NCI-H1436 (cell line): ENCODE measurements at regions not wholly inside any gene's neighbourhood (a gene's known extent, or its start where the extent isn't known, plus 50 kb on each side); places are given as distances from the start of the nearest gene placed in this dataset.
"Not testable (repeated sequence)": the region's sequence is repeated elsewhere in the genome, so short reads cannot be mapped to it uniquely, and the experiment has no call there.

Source experiments
- DNase-seq: peaks from one replicate; lab custom pipeline; 2025; lab: John Stamatoyannopoulos, UW

DNA sequence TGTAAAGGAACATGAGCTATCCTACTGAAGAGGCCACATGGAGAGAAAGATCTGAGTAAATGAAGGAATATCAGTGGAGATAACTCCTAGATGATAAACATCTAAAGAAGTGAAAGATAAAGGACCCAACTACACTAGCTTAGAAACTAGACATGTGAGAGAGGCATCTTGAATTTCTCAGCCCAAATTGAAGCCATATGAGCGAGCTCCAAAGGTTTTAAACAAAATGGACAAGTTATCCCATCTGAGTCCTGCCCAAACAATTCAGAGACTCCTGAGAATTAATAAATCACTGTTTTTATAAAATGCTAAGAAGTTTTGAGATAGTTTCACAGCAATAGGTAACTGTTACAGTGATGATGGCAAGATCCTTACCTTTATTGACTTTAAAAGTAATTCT lies 438.9 kb downstream of the NAV3 start:
- no peak for DNase-seq

DNA sequence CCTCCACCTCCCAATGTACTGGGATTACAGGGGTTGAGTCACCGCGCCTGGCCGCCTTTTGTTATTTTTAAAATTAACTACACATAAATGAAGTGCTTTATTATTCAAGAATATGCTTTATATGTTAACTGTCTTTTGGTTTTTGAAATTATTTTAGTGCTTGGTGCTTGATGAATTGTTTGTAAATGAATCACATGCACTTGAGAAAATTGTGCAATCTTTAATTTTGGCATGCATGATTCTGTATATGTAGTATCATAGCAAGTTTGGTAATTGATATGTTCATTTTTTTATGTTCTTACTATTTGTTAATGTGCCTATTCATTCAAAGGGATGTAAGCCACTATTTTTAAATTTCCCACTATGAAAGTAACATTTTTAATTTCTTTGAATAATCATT lies 440.9 kb downstream of the NAV3 start:
- no peak for DNase-seq

DNA sequence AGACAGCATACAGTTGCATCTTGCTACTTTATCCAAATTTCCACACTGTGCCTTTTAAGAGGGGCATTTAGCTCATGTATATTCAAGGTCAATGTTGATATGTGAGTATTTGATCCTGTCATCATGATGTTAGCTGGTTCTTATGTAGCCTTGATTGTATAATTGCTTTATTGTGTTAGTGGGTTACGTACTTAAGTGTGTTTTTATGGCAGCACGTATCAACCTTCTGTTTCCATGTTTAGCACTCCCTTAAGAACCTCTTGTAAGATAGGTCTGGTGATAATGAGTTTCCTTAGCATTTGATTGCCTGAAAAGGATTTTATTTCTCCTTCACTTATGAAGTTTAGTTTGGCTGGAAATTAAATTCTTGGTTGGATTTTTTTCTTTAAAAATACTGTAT lies 445.2 kb downstream of the NAV3 start:
- DNase-seq: peak; percentile 18

DNA sequence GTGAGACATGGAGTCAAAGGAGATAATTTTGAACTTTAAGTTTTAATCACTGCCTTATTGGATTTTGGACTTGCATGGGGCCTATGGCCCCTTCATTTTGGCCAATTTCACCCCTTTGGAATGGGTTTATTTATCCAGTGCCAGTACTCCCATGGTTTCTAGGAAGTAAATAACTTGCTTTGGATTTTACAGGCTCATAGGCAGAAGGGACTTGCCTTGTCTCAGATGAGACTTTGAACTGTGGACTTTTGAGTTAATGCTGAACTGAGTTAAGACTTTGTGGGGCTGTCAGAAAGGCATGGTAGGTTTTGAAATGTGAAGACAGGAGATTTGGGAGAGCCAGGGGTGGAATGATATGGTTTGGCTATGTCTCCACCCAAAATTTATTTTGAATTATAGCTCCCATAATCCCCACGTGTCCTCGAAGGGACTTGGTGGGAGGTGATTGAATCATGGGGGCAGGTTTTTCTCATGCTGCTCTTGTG lies 448.1 kb downstream of the NAV3 start:
- DNase-seq: no peak

DNA sequence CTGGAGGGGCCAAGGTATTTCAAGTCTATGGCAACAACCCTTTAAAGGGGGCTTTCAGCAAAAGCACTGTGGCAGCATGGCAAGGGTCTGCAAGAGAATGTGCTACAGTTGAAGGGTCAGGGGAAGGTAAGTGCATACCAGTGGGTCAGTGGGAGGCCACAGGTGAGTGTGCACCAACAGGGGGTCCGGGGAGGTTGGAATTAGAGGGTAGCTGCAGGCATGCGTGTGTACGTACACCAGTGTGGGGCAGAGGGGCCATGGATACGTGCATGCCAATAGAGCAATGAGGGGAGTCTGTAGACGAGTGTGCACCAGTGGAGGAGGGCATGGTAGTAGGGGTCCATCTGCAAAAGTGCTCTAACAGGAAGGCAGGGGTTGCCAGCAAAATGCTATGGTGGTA lies 448.9 kb downstream of the NAV3 start:
- no peak for DNase-seq

DNA sequence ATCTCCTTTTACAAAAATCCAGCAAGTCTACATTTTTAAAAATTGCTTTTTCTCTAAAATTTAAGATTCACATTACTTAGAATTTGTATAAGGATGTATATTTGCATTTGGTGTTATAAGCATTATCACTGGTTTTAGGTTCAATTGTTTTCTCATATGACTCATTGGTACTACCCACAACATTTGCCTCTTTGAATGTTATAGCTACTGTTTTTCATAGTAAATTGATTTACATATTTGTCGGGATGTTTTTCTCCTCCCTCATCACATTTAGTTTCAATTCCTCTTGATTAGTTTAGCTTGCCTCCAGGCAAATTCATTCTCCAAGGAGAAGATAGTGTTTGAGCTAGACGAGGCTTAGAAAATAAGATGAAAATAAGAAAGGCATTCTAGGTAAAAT lies 450.4 kb downstream of the NAV3 start:
- not testable (repeated sequence) for DNase-seq

DNA sequence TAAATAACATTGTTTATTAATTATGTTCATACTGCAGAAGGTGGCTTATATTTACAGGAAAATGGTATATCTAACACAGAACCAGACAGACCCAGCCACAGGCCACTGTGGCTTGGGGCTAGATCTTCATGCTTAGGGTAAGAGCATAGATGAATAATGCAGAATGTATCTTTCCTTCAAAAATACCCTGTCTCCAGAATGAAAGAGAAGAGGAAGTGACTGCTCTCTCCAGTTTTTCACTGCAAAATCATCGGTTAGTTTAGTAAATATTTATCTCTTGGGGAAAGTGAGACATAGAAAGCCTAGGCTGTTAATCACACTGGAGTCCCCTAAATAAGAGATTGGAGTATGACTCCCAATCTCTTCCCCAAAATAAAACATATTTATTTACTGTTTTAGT lies 453.7 kb downstream of the NAV3 start:
- DNase-seq: no peak

DNA sequence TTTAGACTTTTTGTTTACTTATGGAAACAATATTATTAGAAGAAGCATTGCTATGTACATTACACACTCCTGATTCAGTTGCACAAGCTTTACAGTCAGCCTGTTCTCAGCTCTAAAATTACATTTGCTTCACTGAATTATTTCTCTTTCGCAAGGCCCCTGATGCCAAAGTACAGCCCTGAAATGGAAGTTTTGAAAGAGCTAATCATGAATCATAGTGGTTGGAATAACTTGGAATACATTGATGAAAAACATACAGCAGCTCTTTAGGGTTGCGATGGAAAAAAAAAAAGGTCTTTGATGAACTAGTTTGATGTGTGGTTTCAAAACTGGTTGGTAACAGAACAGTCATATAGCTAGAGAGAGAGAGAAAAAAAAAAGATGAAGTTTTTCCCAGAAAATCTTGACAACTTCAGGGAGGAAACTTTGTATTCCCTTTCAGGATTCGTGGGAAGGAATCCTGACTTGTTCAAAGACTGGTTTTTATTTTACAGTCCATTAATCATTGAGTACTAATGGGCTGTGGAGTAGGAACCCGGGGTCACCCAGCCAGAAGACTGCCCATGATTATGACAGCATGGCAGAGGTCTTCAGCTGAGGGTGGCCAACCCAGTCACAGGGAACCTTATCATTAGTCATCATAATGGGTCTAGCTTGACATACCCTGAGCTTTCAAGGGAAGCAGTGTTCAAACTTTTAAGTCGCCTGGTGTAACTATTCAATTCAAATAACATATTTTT lies 460.1 kb downstream of the NAV3 start:
- no peak for DNase-seq

DNA sequence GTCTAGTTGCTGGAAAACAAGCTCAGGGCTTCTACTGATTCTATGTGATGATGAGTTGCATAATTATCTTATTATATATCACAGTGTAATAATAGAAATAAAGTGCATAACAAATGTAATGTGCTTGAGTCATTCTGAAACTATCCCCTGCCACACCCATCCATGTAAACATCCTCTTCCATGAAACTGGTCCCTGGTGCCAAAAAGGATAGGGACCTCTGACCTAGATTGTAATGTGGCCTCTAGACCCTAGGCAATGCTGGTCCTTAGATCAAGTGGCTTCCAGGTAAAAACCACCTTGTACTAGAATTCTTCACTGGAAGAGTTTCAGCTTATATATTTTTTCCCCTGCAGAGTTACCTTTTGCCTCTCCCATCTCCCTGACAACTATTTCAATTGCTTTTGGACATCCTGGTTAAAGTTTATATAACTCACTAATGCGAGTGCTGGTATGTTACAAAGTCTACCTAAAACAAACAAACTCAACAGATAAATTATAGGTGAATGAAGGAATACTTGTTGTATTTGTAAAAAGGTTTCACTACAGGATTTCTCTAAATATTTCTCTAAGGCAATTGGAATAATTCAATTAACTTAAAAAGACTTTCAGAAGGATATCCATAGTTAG lies 462.5 kb downstream of the NAV3 start:
- no peak for DNase-seq

DNA sequence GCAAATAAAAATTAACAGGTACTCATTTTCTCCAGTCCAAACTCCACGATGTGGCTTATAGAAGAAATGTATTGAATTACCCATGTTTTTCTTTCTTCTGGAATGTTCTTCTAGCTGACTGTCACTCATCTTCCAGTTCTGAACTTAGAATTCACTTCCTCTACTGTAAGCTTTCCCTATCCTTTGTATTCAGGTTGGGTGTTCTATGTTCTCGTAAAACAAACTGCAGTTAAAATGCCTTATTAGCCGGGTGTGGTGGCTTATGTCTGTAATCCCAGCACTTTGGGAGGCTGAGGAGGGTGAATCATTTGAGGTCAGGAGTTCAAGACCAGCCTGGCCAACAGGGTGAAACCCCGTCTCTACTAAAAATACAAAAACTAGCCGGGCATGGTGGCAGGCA lies 470.6 kb downstream of the NAV3 start:
- DNase-seq: not testable (repeated sequence)

DNA sequence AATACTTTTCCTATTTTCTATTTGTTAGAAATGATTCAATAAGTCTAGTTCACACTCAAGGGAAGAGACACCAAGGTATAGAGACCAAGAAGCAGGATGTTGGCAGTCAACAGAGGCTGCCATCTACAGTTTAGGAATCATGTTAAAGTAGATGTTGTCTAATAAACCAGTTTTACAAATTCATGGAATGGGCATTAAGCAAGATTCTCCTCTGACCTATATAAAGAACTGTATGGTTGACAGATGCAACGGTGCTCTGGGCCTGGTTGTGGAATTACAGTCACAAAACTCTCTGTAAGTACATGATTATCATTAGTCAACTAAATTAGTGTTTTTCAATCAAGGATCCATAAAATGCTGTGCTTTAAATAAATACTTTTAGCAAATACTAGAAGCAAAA lies 475.1 kb downstream of the NAV3 start:
- no peak for DNase-seq

DNA sequence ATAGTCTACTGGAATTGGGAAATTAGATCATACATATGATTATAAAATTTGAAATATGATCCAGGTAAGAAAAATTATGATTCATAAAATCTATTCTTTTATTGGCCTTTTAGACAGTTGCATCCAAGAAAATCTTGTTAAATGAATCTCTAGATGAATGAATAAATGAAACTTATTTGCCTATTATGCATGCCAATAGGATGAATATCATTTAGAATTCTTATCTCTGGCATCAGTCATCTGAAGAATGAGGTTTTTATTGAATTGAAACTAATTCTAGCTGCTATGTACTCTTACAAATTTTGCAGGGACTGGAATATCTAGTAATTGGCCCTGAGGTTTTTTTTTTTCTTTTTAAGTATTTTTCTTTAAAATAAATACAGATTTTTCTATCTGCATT lies 475.5 kb downstream of the NAV3 start:
- DNase-seq: no peak

DNA sequence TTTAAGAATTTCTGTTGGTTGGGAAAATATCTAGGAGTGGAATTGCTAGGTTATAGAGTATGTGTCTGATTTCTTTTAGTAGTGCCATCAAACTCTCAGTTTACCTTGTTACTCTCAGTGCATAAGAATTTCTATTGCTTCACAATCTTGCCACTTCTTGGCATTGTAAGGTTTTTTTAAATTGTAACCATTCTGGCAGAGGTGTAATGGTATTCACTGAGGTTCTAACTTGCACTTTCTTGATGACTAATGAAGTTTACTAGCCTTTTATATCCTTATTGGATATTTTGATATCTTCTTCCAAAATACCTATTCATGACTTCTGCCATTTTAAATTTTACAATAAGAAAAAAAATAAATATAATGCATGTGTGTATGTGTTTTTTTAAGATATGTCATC lies 478.0 kb downstream of the NAV3 start:
- DNase-seq: no peak

DNA sequence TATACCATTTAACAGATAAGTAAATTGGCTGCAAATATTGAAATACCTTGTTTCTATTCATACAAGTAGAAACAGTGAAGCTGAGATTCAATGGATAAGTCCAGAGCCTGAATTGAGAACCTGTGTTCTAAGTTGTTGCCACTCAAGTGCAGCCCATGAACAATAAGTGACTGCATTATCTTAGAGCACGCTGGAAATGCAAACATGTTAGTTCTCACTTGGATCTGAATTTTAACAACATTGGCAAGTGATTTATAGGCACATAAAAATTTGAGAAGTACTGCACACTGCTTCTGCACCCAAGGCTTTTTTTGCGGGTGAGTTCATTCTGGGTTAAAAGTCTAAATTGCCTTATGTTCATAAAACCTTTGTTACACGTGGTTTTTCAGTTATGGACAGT lies 484.3 kb downstream of the NAV3 start:
- peak; percentile 55 for DNase-seq

DNA sequence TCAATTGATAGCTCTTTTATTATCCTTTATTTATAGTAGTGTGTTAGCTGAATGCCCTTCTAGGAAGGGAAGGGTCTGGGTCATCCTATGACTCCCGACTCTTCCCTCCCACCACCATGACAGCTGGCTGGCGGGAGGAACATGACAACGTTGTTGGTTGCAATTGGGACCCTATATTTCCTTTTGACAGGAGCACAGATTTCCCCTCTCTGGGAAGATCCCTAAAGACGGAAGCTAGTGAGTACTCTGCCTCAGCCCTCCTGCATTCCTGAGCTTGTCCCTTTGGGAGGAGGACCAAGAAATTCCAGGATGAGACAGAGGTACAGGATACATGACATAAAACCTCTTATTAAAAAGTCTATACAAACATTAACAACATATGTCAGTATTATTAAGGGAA lies 485.4 kb downstream of the NAV3 start:
- no peak for DNase-seq

DNA sequence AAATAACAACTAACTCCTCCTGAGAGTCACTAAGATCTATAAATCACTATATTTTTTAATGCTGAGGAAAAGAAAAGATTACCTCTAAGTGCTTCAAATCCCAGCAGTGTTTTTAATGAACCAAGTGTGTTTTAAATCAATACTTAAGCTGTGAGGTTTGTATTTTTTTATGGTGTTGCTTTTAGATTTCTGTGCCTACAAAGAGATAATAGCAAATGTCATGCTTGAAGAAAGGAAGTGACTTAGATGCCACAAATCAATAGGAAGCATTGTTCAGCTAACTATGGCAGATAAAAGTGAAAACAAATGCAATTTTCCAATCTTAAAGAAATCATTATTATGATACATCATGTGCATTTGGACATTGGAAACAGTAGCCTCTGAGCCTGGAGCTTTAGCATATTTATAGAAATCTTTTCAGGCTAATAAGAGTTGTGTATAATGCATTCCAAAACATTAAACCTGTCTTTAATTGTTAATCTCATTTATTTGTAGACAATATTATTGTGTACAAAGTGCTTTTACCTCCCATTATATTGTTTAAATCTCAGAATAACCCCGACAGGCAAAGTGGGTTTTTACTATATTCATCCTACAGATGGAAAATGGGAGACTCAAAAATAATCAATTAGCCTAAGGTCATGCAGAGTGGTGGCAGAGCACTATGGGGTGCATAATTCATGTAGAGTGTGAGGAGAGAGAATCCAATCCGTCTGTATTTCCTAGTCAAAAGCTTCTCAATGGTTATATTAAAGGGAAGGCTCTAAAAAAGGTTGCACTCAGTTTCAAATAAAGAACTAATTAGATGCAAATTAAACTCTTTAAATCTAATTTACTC lies 486.2 kb downstream of the NAV3 start:
- DNase-seq: no peak

DNA sequence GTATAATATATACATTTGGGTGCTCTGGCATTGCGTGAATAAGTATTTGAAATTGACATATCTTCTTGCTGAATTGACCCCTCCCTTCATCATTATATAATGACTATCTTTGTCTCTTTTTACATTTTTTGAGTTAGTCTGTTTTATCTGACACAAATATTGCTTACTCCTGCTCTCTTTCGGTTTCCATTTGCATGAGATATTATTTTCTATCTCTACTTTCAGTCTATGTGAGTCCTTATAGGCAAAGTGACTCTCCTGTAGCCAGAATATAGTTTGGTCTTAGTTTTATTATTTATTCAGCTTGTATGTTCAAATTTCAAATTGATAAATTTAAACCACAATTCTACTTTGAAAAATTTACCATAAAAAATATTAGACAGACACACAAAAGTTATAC lies 491.0 kb downstream of the NAV3 start:
- no peak for DNase-seq

DNA sequence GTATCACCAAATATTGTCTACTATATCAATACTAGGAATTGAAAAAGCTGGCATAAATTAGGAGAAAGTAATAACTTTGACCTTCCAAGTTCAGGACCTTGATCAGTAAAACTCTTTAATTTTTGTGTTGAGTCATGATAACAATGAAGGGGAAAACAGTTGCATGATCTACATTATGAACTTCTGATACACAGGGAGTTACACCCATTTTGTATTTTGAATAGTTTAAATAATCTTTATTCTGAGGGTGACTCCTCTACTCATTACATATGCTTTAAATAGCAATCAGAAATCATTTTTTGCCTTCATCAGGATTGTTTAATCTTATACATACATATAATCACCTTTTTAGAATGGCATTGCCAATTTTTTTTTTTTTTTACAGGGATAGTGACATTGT lies 492.5 kb downstream of the NAV3 start:
- DNase-seq: no peak

DNA sequence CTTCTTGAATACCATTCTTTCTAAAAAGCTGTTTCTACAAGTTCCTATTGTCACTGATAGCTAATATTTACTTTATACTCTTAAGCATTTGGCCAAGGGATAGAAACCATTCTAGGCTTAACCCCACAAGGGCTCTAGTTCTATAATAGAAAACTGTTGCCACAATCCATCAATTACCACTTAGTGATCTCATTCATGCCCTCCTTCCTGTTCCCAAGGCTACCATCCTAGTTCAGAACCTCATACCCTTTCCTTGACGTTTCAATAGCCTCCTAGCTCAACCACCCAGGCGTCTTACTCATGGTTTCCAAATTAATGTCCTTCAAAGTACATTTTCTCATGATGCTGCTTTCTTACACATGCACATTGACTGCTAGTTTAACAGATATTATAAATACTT lies 493.5 kb downstream of the NAV3 start:
- DNase-seq: no peak

DNA sequence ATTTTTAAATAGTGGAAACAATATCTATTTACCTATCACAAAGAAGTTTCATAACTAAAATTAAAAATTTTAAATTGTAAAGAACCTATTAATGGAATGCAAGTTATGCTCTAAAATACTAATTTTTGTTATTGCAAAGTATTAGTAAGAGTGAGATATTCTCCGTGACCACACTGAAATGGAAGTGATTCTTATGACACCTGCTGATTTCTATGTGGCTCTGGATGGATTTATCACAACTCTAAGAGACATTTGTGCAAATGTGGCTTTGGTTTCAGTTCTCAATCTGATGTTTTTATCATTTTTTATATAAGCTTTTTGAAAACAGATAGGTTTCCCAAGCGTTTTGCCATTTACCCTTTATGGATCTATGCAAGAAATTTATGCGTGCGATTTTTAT lies 497.8 kb downstream of the NAV3 start:
- DNase-seq: no peak

DNA sequence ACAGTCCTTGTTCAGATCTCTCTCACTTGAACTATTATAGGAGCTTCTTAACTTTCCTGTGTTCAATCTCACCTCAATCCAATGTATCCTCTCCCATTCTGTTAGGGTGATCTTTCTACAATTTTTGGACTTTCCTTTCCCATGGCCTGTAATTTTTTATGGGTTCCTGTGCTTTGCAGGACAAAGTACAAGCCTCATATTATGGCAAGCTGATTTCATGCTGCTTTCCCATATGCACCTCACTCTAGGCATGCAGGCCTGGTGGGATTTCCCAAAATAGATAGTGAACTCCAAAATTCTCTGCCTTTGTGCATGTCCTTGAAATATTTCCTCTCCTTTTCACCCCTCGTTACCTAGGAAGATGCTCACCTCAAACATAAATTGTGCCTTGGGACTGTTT lies 499.4 kb downstream of the NAV3 start:
- DNase-seq: no peak

DNA sequence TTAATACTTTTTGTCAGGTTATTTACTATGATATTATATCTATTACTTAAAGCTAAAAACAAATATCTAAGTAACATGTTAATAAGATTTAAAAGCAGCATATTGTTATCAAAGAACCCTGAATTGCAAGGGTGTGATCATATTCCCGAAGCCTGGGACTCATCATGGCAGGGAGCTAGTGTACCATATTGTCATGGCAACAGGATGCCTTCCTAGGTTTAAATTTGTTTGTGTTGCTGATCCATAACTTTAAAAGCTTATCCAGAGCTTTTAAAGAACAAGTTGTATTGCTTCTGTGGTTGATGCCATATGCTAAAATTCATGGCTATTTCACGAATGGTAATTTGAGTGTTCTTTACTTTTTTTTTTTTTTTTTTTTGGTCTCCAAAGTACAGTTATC lies 500.5 kb downstream of the NAV3 start:
- no peak for DNase-seq

DNA sequence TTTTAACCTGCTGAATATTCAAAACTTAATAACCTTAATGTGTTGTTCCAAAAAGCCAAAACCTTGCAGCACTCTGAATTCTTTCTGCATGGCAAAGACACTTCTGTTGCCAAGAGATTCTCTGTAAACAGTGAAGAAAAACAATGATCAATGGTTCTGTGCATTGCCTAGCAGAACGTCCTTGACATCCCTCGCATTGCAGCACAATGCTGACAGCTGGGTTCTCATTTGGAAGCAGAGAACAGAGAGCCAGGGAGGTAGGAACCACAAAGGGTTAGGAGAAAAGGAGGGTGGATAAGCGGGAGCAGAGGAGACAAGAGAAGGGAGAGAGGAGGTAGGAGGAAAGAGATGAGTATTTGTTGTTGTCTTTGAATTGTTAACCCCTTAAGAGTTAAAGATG lies 501.1 kb downstream of the NAV3 start:
- peak; percentile 16 for DNase-seq
